Fibroblast of skin of back (primary cell): ENCODE measurements at regions not wholly inside any gene's neighbourhood (a gene's known extent, or its start where the extent isn't known, plus 50 kb on each side); places are given as distances from the start of the nearest gene placed in this dataset.
"Not testable (repeated sequence)": the region's sequence is repeated elsewhere in the genome, so short reads cannot be mapped to it uniquely, and the experiment has no call there.

Source experiments
- DNase-seq: peaks from one replicate; pipeline ENCODE4 v3.0.0-alpha.2; 2013

DNA sequence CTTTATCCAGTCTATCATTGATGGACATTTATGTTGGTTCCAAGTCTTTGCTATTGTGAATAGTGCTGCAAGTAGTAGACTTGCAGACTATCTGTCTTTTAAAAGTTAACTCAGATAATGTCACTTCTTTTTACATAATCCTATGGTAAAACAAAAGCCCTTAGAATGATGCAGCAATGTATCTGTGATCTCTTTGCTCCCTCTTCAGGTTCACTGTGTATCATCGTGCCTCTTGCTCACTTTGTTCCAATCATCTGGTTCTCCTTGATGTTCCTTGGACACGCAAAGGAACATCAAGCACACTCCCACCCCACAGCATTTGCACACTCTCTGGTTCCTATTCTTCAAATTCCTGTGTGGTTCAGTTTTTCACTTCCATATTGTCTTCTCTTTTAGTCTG is 472.5 kb upstream of the ZNF804A start:
- no peak for DNase-seq

DNA sequence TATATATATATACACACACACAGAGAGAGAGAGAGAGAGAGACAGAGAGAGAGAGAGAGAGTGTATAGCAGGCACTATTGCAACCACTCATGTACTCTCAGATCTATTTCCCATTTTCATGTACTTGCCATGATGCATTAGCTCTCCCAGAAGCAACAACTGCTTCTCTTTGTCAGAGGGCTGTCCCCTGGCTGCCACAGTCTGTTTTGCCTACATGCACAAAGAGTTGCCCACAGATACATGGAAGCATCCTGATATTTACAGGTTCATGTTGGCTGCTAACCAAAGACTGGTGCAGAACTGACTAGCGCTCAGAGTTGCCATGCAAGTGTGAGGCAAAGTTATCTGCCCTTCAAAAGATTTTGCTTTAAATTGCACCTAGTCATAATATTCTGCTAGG is 469.3 kb upstream of the ZNF804A start:
- DNase-seq = no peak

DNA sequence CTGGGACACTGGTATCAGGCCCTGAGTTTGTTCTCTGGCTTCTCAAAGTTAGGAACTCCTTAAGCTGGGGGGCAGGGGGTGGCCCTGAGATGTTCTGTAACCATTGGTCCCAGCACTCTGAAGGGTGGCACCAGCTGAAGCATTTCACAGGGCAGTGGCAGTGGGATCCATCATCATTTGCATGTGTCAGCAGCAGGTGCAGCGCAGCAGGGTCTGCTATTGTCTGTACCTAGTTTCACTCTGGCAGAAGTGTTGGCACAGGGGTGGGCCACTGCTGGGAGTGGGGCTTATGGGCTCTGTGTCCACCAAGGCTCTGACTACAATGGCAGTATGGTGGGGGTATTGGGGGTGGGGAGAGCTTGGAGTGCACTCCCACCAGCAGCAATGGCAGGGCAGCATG is 460.4 kb upstream of the ZNF804A start:
- no peak for DNase-seq

DNA sequence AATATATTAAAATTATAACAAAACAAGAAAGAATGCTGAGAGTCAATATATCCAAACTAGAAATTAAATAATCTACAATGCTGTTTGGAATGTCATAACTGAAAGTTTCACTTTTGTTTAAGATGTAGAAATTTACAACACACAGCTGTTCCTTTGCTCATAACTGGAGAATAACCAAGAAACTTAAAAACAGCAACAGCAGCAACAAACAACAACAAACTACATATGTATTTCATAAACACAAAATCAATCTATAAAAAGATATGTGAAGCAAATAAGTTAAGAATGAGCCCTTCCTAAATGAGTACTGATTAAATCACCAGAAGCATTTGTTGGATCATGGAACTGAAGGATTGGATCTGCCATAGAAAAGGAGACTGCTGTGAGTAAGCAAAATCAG is 456.5 kb upstream of the ZNF804A start:
- no peak for DNase-seq

DNA sequence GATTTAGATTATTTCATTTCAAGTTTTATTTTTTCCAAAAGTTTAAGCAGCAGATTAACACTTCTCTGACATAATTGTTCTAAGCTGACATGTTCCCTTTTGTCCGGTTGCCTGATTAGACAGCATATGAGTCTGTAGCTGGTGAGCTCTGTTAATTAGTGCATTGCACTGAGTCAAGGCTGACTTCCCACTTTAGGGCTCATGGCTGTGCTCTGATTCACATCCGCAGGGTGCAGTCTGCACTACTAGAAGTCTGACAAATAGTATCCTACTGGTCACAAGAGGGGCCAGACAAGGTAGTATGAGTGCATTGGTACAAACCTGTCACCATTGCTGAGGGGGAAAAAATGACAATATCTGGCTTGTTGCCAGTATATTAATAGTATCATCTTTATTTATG is 443.9 kb upstream of the ZNF804A start:
- peak; percentile 54 for DNase-seq

DNA sequence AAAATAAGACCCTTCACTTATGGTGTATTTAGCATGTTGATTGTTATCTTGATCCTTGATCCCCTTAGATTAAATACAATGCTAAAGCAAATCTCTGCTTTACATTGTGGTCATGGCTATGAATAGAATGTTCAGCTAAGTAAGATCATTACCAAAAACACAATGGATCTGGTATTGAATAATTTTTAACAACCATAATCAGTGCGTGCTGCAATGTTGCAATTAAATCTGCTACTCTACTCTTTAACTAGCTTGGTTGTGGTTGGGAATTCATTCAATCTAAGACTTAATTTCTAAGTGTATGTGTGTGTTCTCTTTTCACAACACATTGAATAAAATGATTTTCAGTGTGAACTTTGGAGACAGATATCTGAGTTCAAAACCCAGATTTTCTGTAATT is 442.5 kb upstream of the ZNF804A start:
- no peak for DNase-seq

DNA sequence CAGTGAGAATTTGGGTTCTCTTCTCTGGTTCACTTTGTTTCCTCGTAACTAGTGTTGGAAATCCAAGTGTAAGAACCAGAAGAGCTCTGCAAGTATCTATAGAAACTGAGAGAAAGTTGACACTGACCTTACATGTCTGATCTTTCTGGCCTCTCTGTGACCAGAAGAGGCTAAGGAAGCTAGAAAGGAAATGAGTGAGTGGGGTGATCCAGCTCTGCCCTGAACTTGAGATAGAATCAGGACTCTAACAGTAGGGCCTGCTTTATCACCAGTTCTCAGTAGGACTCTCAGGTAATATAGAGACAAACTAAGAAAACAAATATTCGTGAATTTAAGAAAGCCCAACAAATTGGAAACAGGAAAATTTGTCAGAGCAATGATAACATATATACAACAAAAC is 441.2 kb upstream of the ZNF804A start:
- DNase-seq = no peak

DNA sequence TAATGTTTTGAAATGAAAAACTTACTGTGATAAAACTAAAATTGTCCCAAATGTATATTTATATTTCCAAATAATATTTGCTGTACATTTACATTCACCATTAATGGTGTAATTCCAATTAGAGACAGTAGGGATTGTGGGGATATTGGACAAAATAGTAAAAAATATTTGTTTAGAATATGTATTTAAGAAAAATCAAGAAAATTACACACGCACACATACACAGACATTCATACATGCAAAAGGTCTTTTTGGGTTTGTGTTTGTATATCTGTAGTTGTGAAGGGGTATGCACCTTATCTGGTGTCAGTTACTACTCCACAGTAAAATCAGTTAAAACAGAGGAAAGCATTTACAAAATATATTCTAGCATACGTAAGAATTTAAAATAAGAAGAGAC is 435.9 kb upstream of the ZNF804A start:
- no peak for DNase-seq

DNA sequence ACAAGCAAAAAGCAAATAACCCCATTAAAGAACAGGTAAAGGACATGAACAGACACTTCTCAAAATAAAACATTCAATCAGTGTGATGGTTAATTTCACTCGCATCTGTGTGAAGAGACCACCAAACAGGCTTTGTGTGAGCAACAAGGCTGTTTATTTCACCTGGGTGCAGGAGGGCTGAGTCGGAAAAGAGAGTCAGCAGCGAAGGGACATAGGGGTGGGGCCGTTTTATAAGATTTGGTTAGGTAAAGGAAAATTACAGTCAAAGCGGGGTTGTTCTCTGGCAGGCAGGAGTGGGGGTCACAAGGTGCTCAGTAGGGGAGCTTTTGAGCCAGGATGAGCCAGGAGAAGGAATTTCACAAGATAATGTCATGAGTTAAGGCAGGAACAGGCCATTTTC is 429.5 kb upstream of the ZNF804A start:
- DNase-seq = not testable (repeated sequence)

DNA sequence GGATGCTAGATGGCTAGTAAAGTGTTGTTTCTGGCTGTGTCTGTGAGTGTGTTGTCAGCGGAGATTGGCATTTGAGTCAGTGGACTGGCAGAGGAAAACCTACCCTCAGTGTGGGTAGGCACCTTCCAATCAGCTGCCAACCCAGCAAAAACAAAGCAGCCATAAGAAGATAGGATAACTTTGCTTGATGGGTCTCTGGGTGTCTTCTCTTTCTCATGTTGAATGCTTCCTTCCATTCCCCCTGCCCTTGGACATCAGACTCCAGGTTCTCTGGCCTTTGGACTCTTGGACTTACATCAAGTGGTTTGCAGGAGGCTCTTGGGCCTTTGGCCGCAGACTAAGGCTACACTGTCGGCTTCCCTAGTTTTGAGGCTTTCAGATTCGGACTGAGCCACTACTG is 429.0 kb upstream of the ZNF804A start:
- no peak for DNase-seq

DNA sequence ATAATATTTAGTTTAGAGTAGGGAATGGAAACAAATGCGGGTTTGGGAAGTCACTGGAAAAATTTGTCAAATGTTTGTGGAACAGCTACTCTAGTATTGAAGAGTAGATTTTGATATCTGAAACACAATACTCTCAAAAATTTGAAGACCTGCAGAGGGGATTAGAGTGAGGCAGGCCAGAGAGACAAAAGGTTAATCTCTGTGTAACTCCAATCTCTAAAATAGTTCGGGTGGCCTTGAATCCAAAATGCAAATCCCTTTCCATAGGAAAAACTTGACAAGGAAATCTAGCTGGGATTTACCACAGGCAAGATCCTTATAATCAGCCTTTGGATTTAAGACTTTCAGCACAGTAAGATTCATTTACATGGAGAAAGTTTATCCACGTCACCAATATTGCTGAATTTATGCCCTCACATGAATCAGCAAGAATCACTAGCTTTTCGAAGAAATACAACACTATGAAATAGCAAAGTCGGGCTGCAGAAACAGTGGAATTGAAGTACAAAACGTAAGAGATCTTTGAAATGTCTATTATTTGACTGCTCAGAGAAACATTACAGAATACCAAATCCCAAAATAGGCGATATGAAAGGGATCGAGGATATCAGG is 423.7 kb upstream of the ZNF804A start:
- no peak for DNase-seq

DNA sequence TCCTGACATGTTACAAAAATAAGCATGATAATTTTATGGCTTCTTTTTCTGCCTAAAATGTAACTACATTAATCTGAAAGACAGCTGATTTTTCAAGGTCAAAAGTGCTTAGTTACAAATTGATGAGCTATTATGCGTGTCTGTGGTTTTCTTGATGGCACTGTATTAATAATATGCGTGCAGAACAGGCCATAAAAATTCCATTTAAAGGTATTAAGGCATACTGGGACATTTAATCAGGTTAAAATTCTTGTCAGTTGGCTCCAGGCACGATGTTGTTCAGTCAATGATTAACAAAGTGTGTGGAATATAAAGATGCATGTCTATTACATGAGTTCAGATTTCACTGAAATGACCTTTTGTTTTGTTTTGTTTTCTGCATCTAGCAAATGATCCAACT is 420.1 kb upstream of the ZNF804A start:
- no peak for DNase-seq

DNA sequence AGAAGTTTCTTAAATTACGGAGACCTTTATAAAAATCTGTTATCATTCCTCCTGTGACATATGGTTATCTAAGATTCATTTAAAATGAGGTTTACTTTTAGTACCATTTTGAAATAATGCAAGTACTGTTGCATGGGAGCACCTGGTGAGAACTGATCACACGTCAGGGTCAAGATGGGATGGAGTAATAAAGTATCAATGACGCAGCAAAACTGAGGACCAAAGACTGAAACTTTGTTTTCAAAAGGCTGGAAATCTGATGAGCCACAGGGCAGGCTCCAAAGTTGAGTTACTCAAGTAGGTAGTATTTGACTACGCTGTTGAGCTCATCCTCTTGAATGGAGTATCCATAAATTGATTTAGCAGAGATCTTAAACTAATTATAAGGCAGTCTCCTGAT is 411.9 kb upstream of the ZNF804A start:
- DNase-seq = no peak

DNA sequence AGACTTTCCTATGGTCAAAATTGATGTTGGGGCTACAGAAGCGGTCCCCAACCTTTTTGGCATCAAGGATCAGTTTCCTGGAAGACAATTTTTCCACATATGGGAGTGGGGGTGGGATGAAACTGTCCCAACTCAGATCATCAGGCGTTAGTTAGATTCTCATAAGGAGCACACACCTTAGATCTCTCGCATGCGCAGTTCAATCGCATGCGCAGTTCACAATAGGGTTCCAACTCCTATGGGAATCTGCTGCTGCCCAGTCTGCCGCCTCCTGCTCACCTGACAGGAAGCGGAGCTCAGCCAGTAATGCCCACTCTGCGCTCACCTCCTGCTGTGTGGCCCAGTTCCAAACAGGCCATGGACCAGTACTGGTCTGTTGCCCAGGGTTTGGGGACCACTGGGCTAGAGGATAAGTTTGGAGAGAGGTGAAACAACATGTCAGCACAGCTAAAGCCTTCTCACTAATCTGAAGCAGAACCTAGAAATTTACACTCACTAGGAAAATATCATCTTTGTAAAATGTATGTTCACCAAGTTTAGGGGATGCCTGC is 410.8 kb upstream of the ZNF804A start:
- no peak for DNase-seq

DNA sequence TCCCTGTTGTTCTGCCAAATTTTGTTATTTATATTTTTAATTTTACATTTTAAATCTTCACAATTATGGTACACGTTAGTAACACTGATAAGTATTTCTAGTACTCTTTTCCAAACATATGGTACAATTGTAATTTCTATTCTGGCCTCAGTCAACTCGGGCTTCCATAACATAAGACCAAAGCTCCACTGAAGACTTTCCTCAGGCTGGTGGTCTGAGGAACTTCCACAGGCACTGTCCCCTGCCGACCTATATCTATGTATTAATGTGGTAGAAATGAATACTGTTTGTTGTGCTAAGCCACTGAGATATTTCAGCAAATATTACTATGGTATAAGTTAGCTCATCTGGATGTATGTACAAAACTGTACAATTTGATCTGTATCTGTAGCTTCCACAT is 407.6 kb upstream of the ZNF804A start:
- DNase-seq = no peak

DNA sequence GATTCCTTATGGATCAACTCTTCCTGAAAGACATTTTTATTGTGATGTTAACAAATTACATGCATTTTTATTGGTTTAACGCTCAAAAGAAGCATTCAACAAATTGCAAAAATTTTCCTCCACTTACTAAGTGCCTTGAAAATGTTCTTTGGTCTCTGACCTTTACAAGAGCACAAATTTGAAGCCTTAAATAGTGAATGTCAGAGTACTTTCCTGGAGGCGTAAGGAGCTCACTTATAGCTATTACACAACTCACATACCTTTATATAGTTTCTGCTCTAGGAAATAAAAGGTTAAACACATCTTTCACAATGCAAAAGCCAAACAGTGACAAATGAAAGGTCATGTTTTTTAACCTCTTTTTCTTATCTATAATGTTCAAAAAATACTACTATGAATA is 405.7 kb upstream of the ZNF804A start:
- DNase-seq = no peak

DNA sequence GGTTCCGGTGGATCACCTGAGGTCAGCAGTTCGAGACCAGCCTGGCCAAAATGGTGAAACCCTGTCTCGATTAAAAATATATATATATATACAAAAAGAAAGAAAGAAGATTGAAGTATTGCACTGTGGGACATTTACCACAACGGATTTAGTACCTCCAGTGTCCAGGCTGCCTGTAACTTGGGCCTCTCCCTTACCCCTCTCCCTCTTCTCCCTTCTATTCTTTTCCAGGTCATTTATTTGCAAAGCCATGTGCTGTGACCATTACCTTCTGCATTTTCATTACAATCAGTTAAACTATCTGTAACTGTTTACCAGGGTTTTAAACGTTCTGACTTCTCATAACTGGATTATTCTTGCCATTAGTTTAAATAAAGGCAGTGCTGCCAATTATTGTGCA is 400.9 kb upstream of the ZNF804A start:
- DNase-seq = no peak

DNA sequence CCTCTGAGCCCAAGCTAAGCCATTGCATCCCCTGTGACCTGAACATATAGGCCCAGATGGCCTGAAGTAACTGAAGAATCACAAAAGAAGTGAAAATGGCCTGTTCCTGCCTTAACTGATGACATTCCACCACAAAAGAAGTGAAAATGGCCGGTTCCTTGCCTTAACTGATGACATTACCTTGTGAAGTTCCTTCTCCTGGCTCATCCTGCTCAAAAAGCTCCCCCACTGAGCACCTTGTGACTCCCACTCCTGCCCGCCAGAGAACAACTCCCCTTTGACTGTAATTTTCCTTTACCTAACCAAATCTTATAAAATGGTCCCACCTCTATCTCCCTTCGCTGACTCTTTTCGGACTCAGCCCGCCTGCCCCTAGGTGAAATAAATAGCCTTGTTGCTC is 399.5 kb upstream of the ZNF804A start:
- not testable (repeated sequence) for DNase-seq

DNA sequence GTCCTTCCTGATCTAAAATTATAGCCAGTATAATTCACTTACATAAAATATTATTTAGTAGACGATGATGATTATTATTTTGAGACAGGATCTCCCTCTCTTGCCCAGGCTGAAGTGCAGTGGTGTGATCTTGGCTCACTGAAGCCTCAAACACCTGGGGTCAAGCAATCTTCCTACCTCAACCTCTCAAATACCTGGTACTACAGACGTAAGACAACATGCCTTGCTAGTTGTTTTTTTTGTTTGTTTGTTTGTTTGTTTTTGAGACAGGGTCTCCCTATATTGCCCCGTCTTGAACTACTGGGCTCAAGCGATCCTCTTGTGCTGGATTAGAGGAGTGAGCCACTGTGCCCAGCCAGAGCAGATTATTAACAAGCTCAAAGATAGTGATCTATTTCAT is 399.1 kb upstream of the ZNF804A start:
- no peak for DNase-seq

DNA sequence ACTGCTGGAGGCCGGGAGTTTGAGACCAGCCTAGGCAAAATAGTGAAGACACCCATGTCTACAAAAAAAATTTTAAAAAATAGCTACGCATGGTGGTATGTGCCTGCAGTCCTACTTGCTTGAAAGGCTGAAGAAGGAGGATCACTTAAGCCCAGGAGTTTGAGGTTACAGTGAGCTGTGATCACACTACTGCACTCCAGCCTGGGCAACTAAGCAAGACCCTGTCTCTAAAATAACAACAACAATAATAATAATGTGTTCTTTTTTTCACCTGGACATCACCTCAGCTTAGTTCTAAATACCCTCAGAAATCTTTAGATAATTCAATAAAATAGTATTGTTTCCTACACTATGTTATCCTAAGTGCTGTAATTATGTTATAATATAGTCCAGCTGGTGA is 397.1 kb upstream of the ZNF804A start:
- DNase-seq = no peak

DNA sequence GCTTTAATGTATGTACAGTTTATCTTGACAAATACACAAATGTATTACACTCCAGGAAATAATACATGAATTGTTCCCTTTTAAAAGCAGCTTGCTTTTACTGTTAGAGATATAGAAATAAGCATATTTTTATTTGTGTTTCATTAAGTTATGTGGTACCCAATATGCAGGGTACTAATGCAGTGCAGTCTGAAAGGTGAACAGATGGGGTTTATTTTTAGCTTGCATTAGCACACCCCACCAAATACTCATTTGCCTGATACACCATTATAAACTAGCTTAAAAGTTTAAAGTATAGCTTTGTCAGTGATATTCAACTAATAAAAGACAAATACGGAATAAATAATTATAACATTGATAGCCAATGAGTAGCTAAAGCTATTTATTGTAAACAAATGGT is 394.7 kb upstream of the ZNF804A start:
- DNase-seq = no peak

DNA sequence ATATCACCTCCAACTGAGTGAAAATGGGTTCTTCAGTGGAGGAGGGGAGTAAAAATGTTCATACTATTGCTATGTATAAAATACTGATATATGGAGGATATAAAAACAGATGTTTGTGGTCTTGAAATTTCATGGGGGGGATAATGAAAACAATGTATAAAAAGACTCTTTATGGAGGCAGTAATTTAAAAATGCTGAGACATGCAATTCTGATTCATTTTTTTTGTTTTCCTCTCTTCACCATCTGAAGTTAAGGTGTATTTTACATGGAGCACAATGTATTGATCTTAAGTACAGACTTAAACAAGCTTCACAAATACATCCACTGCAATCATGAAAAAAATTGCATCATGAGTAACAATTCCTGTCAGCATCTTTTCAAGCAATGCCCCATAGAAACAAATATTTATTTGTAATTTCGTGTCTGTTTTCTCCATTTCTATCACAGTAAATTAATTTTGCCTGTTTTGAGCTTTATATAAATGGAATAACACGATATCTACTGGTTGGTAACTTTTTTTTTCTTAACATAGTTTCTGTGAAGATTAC is 393.2 kb upstream of the ZNF804A start:
- DNase-seq = no peak

DNA sequence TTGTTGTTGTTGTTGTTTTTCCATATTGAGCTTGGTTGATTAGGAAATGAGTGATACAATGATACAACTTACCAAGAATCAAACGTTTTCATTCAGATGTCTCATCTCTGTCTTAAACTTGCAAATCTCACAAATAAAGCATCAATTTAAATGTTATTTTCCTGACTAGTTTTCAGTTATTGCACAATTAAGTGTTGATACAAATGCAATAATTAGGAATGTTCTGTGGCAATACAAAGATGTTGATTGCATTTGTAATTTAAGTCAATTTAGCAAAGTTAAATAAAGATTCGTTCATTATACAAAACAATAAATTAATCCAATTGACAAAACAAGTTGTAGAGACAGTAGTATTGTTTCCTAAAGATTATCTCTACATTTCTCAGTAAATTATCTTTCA is 392.3 kb upstream of the ZNF804A start:
- DNase-seq = no peak

DNA sequence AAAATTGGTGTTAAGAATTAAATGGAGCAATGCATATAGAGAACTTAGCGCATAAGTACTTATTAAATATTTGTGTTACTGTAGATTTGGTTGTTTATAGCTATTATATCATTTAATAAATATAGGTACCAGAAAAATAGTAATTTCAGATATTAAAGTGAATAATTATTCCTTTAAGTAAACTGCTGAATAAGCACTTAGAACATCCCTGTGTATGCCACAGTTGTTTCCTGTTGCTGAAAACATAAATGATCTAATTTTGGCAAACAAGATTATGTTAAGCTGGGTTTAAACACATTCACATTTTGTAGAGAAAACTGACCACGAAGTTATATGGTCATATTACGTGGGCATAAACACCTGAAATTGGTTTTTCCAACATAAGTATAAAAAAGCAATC is 388.0 kb upstream of the ZNF804A start:
- no peak for DNase-seq

DNA sequence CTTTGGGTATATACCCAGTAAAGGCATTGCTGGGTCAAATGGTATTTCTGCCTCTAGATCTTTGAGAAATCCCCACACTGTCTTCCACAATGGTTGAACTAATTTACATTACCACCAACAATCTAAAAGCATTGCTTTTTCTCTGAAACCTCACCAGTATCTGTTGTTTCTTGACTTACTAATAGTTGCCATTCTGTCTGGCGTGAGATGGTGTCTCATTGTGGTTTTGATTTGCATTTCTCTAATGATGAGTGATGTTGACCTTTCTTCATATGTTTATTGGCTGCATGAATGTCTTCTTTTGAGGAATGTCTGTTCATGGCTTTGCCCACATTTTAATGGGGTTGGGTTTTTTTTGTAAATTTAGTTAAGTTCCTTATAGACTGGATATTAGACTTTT is 382.6 kb upstream of the ZNF804A start:
- no peak for DNase-seq
